HG02678 (cell line): ENCODE measurements at regions not wholly inside any gene's neighbourhood (a gene's known extent, or its start where the extent isn't known, plus 50 kb on each side); places are given as distances from the start of the nearest gene placed in this dataset.

Experiments
- ATAC-seq: cut with Tn5 transposase; IDR thresholded peaks from one replicate; pipeline ENCODE4 v1.9.1; 2021; ENCODE audit warnings: mild to moderate bottlenecking, moderate library complexity; ENCODE audit not compliant: unreplicated experiment

DNA sequence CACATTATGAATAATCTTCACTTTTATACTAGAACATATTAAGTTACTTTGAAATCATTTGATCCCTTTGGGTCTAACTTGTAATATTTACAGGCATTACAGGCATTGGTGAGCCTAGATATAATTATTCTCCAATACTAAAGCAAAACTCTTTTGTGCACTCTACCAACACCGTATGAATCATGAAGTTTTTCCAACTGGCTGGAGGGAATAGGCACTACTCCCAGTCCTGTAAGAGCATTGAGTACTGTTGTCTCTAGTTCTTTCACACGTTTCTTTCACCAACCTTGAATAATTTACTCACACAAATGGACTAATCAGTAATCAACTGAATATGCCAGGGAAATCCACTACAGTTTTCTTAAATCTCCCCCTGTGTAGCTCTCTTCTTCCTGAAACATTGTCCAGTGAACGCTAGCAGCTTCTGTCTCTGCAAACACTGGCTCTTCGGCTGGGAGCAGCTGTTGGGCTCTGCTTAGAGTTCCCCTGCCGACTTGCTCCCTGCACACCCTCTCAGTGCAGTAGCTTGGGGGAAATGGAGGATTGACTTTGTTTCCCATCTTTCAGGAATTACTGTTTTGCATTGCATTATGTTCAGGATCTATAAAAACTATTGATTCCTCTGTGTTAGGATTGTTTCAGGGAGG lies 476.7 kb downstream of the RFC3 start:
- ATAC-seq = no peak

DNA sequence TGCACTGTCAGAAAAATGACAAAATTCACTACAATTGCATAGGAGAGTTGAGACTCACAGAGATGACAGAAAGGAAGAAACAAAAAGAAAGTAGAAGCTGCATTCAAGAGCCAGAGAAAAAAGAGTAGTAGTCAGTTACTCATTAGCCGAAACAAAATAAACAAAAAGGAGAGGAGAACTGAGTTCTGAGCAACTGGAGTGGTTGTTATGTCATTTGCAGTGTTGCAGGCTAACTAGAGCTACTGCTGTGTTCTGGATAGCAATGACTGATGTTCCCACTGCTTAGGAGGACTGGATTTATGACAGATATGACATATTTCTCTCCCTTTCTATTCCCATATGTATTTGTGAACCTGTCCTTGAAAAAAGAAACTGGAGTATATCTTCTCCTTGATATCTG lies 482.6 kb downstream of the RFC3 start:
- ATAC-seq = no peak

DNA sequence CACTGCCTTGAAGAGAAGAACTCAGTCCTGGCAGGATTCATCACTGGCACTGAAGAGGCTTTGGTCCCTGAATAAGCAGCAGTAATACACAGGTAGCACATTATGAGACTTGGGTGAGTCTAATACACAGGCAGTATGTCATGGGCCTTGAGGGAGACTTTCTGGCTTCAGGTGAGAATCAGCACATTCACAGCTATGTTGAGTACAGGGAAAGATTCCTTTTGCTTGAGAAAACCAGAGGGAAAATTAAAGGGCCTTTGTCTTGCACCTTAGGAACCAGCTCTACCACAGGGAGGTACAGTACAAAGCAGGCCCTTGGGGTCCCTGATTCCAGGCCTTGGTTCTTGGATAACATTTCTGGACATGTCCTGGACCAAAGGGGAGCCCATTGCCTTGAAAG lies 484.6 kb downstream of the RFC3 start:
- ATAC-seq = no peak

DNA sequence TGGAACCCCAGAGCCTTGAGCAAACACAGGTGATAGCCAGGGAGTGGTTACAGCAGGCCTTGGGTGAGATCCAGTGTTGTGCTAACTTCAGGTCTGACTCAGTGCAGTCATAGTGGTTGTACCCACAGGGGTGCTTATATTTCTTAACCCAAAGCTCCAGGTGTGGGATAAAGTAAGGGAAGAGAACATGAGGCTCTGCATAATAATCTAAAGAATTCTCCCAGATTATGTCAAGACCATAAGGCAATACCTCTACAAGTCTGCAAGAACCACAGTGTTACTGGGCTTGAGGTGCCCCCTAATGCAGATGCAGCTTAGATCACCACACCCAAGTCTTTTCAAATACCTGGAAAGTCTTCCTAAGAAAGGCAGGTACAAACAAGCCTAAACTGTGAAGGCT lies 485.4 kb downstream of the RFC3 start:
- no peak for ATAC-seq

DNA sequence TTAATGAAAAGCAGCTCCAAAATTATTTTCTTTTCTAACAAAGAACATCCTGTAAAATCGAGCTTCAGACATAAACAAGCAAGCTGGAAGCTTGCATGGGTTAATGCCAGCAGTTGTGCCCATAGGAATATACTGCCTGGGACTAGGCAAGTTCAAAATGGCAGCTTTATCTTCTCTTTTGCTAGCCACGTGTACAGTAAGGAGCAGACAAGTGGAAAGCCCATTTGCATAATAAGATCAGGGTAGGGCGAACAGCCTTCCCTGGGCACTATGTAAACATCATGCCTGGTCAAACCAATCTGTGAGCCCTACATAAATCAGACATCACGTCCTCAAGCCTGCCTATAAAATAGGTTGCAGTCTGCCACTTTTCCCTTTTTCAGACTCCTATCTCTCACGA lies 489.7 kb downstream of the RFC3 start:
- ATAC-seq = no peak

DNA sequence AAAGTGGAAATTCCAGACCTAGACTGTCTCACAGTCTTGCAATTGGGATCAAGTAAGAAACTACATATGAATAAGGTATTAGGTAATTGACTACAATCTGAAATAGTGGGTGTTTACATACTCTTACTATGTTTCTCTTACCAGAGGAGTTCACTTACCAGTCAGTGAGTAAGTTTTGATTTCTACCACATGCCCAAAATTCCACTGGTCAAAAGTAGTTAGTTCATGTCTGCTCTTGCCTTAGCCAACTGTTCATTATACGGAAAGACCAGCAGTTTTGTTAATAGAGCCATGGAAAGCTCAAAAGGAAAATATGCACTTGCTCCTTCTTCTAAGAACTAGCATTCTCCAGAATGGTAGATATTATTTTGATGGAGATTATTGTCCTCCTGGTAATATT lies 490.8 kb downstream of the RFC3 start:
- no peak for ATAC-seq

DNA sequence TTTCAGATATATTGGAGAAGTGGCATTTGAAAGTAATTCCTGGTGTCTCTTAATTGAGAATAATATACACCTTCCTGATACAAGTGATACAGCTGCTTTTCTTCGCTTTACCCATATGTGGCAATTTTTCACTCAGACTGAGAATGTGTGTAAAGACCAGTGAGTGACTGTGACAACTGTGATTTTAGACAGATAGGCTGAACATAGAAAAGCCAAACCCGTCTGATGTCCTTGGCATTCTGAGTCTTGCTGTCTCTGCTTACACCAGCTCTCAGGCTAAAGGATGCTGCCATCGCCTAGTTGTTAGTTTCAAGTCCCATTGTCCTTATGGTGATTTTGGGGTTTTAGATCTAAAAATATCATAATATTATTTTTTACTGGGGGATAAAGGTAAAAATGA lies 492.6 kb downstream of the RFC3 start:
- ATAC-seq = no peak

DNA sequence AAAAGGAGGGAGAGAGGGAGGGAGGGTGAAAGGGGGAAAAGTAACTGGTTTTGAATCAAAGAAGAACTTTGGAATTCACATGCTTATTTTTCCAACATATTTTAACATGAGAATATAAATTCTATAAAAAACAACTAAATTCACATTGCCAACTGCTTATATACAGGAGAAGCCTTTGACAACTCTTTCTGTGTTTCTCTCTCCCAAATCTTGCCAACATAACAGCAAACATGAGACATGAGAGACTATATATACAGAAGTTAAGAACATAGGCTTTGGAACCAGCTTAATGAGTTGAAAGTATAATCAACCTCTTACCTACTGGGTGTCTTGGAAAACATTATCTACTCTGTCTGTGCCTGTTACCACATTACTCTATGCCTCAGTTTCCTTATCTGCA lies 493.3 kb downstream of the RFC3 start:
- ATAC-seq = no peak

DNA sequence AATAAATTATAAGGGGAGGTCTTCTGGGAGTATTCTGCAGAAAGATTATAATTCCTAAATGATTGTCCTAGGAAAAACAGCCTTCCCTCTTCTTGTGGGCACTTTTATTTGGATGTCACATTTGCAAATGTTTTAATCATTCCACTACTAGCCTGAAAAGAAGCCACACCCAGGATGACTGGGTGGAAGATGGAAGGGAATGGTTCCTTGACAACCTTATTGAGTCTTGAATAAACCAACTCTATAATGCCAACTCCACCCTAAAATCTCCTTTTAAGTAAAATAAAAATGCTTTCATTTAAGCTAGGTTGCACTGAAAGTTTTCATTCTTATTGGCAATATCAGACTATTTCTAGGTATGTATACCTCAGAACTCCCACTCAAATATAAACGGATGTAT lies 494.6 kb downstream of the RFC3 start:
- ATAC-seq = no peak

DNA sequence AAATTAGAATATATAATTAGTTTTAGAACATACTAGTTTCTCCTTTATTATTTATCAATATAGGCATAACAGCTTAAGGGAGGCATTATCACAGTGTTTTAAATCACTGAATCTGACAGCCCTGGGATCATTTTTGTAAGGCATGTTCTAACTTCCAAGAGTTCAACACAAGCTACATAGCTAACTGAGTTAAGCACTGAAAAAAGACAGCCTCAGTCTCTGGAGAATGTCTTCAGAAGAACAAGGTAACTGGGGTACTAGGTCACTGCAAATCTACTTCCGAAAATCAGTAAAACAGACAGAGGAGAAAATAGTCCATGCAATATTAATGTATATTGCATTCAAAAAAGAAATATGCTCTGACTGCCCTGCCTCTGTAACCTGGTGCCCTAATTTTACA lies 502.1 kb downstream of the RFC3 start:
- ATAC-seq = no peak

DNA sequence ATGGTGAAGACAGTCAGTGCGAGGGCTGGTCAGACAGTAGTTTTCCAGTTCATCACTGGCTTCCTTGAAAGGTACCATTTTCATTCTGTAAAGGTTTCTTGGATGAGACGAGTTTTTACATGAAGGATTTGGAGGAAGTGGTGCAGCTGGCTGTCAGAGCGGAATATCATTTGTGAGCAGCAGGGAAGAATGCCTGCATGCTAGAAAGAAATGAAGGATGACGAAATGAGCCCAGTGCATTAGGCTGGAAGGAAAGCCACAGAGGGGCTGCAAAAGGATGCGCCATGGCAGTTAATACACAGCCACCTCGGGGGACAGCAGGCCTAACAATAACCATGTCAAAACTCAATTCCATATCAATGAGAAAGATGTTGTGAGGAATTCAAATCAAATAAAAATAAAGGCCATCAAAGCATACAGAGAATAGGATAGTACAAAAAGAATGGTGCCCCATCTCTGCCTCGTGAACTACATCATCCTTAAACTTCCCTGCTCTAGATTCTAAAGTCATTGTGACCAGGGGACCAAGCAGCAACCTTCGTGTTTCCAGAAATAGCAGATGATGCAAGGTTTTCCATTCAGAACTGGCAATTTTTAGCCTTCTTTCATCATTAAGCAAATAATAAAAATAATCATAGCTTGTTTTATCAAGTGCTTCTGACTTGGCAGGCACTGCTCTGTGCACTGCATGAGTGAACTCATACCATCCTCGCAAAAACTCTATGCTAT lies 504.2 kb downstream of the RFC3 start:
- ATAC-seq = no peak

DNA sequence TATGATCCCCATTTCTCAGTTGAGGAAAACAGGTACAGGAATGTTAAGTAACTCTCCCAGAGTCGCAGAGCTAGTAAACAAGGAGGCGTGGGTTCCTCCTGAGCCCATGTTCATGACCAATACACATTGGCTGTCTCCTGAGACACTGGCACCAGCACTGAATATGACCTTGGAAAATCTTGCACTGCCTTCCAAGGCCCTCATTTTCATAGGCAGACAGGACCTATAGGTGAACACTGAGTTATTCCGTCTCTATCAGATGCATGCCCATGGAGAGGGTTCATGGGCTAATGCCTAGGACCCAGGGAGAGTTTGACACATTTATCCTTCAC lies 504.8 kb downstream of the RFC3 start:
- ATAC-seq = no peak

DNA sequence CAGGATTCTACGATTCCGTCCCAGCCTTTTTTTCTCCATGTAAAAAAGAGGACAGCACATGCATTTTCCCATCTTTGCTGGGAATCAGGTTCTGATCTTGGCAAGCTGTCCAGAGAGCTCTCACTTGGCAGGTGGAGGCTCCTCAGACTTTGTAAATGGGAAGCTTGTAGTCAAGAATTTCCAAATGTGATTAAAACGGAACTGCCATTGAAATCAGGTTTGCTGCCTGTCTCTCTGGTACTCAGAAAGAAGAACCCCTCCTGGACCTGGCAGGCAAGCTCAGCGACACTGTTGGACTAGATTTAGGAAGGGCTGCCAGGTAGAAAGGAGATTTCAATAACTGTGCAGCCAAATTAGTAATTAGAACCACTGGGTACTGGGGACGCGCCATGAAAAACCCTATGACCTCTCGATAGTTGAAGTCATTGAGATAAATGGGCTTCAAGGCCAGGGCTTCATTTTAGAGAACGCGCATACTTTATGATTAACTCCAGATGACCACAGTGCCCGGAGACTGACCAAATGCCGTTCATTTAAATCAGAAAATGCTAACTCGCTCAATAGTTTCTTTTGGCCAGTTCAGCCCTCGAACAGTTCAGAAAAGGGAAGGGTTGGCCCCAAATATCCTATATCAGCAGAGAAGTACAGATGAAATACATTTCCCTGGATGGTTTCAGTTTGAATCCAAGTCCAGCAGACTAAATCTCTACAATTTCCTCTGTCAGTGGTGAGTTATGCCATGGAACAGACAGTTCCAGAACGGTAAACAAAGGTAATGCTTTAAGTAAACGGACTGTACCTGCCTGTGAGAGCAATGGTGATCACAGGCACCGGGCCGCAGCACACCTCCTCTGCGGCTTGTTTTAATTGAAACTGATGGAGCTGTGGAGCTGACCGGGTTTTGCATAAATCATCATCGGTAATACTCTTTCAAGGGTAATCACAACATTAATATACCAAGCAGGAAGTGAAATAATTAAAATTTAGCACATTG lies 517.4 kb downstream of the RFC3 start:
- ATAC-seq = no peak

DNA sequence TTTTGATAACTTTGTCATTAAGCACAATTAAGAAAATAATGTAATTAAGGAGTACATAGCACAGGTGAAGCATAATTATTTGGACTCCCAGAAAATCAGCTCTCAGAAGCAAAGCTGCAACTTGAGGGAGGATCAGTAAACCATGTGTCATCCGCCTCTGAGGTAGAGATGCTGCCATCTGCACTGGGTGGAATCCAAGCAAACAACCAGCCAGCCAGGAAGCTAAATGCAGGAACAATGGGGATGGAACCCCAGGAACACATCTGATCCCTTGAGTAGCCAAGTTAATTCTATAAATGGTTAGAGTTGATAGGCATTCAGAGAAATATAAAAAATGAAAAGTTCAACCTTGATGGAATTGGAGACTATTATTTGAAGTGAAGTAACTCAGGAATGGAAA lies 520.2 kb downstream of the RFC3 start:
- ATAC-seq = no peak

DNA sequence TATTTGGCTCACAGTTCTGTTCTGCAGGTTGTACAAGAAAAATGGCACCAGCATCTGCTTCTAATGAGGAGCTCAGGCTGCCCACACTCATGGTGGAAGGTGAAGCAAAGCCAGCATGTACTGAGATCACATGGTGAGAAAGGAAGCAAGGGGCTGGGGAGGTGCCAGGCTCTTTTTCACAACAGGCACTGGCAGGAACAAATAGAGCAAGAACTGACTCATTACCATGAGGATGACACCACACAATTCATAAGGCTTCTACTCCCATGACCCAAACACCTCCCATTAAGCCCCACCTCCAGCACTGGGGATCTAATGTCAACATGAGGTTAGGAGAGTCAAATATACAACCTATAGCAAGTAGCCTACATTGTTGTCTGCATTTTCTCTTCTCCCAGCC lies 522.6 kb downstream of the RFC3 start:
- no peak for ATAC-seq

DNA sequence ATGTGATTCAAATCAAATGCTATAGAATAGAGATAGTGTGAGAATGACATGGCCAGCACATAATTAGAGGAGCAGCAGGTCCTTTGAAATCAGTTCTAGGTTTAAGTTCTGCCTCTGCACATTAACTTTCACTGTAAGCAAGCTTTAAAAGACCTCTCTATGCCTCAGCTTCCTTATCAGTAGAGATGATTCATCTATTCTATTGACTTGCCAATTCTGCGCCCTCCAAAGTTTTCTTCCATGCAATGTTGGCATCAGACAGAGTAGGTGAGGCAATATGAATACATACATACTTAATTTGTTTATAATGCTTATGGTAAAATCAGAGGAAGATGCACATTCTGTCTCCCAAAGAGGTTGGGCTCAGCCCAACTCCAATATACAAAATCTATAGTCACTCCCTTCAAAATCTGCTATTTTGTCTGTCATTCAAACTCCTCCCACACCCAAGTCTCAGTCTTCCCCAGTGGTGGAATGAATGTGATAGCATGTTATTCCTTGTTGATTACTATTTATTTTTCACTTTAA lies 525.5 kb downstream of the RFC3 start:
- no peak for ATAC-seq

DNA sequence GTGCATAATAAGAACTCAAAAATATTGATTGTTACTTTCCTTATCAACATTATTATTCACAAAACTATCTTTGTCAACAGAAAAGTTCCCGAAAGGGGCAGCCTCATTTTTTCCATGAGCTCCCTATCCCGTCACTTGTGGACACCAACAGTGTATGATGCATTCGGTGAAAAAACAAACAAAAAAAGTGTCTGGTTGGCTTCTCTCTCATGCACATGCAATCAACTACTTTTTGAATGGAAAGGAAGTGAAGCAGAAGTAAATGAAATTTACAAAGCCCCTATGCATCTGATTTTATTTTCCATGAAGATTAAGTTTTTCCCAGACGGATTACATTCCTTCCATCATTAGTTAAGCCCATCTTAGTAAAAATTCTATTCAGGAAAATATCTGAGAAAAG lies 526.9 kb downstream of the RFC3 start:
- ATAC-seq = no peak

DNA sequence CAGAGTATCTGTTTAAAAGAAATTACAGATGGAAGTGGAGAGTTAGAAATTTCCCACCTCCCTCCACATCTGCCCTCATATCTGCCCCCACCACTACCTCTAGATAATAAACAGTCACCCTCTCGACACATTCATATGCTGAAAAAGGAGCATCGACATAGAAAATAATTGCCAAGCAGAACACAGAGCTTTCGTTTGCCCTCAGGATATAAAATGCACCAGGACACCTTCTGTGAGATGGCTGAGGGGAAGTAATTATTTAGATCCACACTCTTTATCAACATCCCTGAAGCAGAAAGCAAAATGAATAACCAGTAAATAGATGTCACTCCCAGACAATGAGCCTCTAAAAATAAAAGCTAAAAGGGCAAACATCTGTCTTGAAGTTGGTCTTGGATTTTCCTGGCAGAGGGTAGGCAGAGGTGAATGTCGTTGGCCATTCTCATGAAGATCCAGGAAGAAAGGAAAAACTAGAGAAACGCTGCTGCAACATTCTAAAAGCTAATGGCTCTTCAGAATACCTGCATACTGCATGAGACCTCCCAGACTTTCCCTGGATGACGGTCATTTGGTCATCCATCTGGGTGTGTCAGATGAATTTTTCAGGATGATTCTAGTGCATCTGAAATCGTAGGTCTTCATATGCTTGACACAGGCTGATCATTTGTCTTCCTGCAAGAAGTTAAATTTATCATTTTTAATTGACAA lies 527.5 kb downstream of the RFC3 start:
- no peak for ATAC-seq

DNA sequence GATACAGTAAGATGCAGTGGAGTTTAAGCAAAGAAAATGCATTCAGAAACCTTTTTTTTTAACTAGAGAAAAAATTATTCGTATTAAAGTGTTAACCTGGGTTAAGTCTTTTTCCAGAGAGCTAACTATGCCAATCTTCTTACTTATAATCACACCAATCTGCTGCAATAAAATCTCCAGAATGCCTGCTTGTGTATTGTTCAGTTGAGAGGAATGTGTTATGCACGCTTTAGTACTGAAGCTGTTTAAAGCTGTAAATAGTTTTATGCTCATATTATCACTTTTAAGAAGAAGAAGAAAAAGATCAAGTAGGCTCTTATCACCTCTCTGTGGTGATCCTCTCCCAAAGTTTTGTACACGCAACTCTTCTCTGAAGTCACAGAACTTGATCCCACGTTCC lies 528.7 kb downstream of the RFC3 start:
- ATAC-seq = no peak

DNA sequence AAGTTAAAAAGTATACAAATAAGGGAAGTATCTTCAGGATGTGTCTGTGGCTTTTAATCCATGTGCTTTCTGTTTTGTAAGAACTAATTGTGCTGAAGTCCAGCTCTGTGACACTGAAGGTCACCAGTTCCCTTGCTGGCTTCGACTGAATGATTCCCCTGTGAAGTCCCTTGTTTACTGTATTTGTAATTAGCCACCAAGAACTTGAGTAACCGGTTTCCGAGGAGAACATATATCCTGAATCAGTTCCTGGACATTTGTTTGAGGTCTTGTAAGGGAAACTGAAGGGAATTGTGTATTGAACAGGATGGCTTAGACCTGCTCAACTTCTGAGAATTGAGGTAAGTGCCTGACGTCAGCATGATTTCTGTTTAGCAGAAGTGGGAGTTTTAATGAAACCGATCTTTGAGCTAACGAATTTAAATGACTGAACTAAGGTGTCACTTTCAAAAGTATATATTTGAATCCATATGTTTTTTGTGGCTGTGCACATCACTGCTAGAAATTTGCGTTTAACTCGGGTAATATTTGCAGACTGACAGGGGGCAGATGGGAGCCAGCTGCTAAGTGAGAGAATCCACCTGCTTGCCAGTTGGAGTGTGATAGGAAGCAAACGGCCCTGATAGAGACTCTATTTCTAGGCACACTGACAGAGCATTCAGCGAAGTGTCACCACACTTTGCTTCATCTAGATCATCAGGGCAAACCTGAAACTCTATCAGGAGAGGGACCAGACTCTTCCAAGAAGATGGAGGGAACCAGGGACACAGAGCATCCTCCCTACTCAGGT lies 530.0 kb downstream of the RFC3 start:
- ATAC-seq = no peak
